Tibial nerve (tissue), 4 donors: ENCODE measurements at regions not wholly inside any gene's neighbourhood (a gene's known extent, or its start where the extent isn't known, plus 50 kb on each side); places are given as distances from the start of the nearest gene placed in this dataset.
"Not testable (repeated sequence)": the region's sequence is repeated elsewhere in the genome, so short reads cannot be mapped to it uniquely, and the experiment has no call there.

Experiments
- EP300 ChIP-seq, 2 donors: sonication (generic); formaldehyde crosslinking; IDR thresholded peaks; one replicate each; pipeline ENCODE4 v1.6.1; 2017; ENCODE audit warnings: antibody characterized with exemption in 2 of 2, mild to moderate bottlenecking in 1 of 2
- POLR2A ChIP-seq, 2 donors: fragments of 450-650 bp; IDR thresholded peaks; one replicate each; pipeline ENCODE4 v1.6.1; 2017; ENCODE audit warnings: antibody characterized with exemption in 2 of 2, mild to moderate bottlenecking in 2 of 2, moderate library complexity in 2 of 2
- TF ChIP-seq, protein P1 (sequence below), 5 experiments: fragments of 200-600 bp in 3 of 5; fragments of 450-650 bp in 2 of 5; sonication (generic) in 3 of 5; IDR thresholded peaks; one replicate each; pipeline ENCODE4 v1.5.1; 2016 to 2019; ENCODE audit warnings: antibody characterized with exemption in 5 of 5, mild to moderate bottlenecking in 3 of 5, moderate library complexity in 2 of 5

DNA sequence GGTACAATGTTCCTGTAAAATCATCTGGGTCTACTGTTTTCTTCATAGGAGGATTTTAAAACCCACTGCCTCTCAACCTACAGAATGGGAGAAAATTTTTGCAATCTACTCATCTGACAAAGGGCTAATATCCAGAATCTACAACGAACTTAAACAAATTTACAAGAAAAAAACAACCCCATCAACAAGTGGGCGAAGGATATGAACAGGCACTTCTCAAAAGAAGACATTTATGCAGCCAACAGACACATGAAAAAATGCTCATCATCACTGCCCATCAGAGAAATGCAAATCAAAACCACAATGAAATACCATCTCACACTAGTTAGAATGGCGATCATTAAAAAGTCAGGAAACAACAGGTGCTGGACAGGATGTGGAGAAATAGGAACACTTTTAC lies 83.2 kb downstream of the HMGB3 start:
- TF ChIP-seq POLR2A, EP300 (IDR thresholded peaks at IDR 0.05): not testable (repeated sequence)
- TF ChIP-seq, protein P1, sequence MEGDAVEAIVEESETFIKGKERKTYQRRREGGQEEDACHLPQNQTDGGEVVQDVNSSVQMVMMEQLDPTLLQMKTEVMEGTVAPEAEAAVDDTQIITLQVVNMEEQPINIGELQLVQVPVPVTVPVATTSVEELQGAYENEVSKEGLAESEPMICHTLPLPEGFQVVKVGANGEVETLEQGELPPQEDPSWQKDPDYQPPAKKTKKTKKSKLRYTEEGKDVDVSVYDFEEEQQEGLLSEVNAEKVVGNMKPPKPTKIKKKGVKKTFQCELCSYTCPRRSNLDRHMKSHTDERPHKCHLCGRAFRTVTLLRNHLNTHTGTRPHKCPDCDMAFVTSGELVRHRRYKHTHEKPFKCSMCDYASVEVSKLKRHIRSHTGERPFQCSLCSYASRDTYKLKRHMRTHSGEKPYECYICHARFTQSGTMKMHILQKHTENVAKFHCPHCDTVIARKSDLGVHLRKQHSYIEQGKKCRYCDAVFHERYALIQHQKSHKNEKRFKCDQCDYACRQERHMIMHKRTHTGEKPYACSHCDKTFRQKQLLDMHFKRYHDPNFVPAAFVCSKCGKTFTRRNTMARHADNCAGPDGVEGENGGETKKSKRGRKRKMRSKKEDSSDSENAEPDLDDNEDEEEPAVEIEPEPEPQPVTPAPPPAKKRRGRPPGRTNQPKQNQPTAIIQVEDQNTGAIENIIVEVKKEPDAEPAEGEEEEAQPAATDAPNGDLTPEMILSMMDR (IDR thresholded peaks at IDR 0.05), result not testable (repeated sequence)
